22Rv1 (cell line): ENCODE measurements at regions not wholly inside any gene's neighbourhood (a gene's known extent, or its start where the extent isn't known, plus 50 kb on each side); places are given as distances from the start of the nearest gene placed in this dataset.

Experiments
- CTCF ChIP-seq: fragments of 450-650 bp; IDR thresholded peaks from 2 replicates; pipeline ENCODE4 v1.5.1; 2017; ENCODE audit warnings: mild to moderate bottlenecking
- ZFX ChIP-seq: fragments of 450-650 bp; IDR thresholded peaks from 2 replicates; pipeline ENCODE4 v1.6.1; 2017; ENCODE audit warnings: antibody characterized with exemption, borderline replicate concordance

DNA sequence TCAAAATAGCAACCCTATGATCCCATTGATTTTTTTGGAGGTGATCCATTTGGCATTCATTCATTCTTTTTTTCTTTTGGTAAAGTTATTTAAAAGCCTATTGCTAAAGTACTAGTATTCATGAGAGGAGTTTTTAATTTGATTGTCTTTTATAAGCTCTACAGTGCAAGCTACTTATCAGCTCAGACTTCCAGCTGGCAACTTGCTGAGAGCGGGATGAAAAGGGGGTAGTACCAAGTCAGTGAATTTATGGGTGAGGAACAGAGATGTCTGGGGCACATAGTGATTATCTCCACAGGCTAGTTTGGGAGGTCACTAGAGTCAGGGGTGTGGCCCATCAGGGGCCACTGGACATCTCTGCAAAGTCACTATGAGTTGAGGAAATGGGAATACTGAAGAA lies 202.4 kb downstream of the PIK3C3 start:
- TF ChIP-seq CTCF (no peak), ZFX (no peak)
